Gastroesophageal sphincter (tissue), 4 donors: ENCODE measurements at regions not wholly inside any gene's neighbourhood (a gene's known extent, or its start where the extent isn't known, plus 50 kb on each side); places are given as distances from the start of the nearest gene placed in this dataset.

Source experiments
- ATAC-seq: fragments of 150-250 bp; one replicate; pipeline ENCODE4 v1.9.1; 2016; ENCODE audit warnings: mild to moderate bottlenecking, moderate library complexity
- H3K27ac ChIP-seq, 4 donors: fragments of 200-600 bp; sonication (generic) in 3 of 4; 1 replicate in 3 of 4; 2 replicates in 1 of 4; pipeline ENCODE4 v1.5.1; 2016 to 2019
- H3K27me3 ChIP-seq: fragments of 200-600 bp; sonication (generic); one replicate; pipeline ENCODE4 v1.5.1; 2019
- H3K36me3 ChIP-seq, 2 donors: fragments of 200-600 bp; sonication (generic); one replicate each; pipeline ENCODE4 v1.5.1; 2019; ENCODE audit warnings: control low read depth in 1 of 2
- H3K4me1 ChIP-seq, 3 donors: fragments of 200-600 bp; sonication (generic); 1 replicate in 2 of 3; 2 replicates in 1 of 3; pipeline ENCODE4 v1.5.1; 2016 to 2019; ENCODE audit warnings: control low read depth in 2 of 3
- H3K4me3 ChIP-seq, 2 donors: fragments of 200-600 bp; sonication (generic); one replicate each; pipeline ENCODE4 v1.5.1; 2019; ENCODE audit warnings: mild to moderate bottlenecking in 1 of 2, moderate library complexity in 1 of 2
- H3K9me3 ChIP-seq, 3 donors: fragments of 200-600 bp; sonication (generic); one replicate each; pipeline ENCODE4 v1.5.1; 2017 to 2019; ENCODE audit warnings: control low read depth in 2 of 3
- CTCF ChIP-seq, 4 experiments: fragments of 200-600 bp in 2 of 4; fragments of 450-650 bp in 2 of 4; sonication (generic) in 1 of 4; IDR thresholded peaks; one replicate each; pipeline ENCODE4 v1.5.1; 2017 to 2019; ENCODE audit warnings: antibody characterized with exemption in 4 of 4, mild to moderate bottlenecking in 2 of 4, moderate library complexity in 2 of 4
- EP300 ChIP-seq: sonication (generic); formaldehyde crosslinking; IDR thresholded peaks from one replicate; pipeline ENCODE4 v1.6.1; 2017; ENCODE audit warnings: antibody characterized with exemption, mild to moderate bottlenecking
- POLR2A ChIP-seq, 2 donors: fragments of 450-650 bp; IDR thresholded peaks; one replicate each; pipeline ENCODE4 v1.6.1; 2017; ENCODE audit warnings: antibody characterized with exemption in 2 of 2, mild to moderate bottlenecking in 2 of 2, moderate library complexity in 1 of 2
- POLR2AphosphoS5 ChIP-seq: sonication (generic); formaldehyde crosslinking; IDR thresholded peaks from one replicate; pipeline ENCODE4 v1.6.1; 2017; ENCODE audit warnings: antibody characterized with exemption
- WGBS, 2 donors: methylation state at CpG; one replicate each; pipeline ENCODE4 v1.1.5; 2018; ENCODE audit warnings: low coverage in 1 of 2; 5-methylcytosine and 5-hydroxymethylcytosine counted together

GRCh38 chr12:127731657-127732056, 535.3 kb upstream of the TMEM132C start:
- no peaks in the 10 kb centered on the region for H3K4me1 ChIP-seq
- WGBS, 2 donors, result 51 to 58% methylated on average over 5 to 7 of the region's 7 CpGs
- peaks cover 0 to 15% (median 0%) of the 10 kb centered on the region in 3 donors for H3K9me3 ChIP-seq
- ATAC-seq, result no peak
- no peak overlapping the region for H3K27ac ChIP-seq
- no peak overlapping the region for H3K4me3 ChIP-seq
- H3K27me3 ChIP-seq, result no peaks in the 10 kb centered on the region
- TF ChIP-seq POLR2A (IDR thresholded peaks at IDR 0.05) (no peak), EP300 (no peak), CTCF (IDR thresholded peaks at IDR 0.05) (no peak), POLR2AphosphoS5 (no peak)
- no peaks in the 10 kb centered on the region for H3K36me3 ChIP-seq

GRCh38 chr12:127742231-127742630, 524.7 kb upstream of the TMEM132C start:
- no peak for ATAC-seq
- H3K27me3 ChIP-seq, result no peaks in the 10 kb centered on the region
- H3K4me1 ChIP-seq, result no peaks in the 10 kb centered on the region
- H3K27ac ChIP-seq, result no peak overlapping the region
- TF ChIP-seq POLR2AphosphoS5 (no peak), CTCF (IDR thresholded peaks at IDR 0.05) (no peak), EP300 (no peak), POLR2A (IDR thresholded peaks at IDR 0.05) (no peak)
- no peaks in the 10 kb centered on the region for H3K9me3 ChIP-seq
- H3K4me3 ChIP-seq, result no peak overlapping the region
- WGBS, 2 donors, result 83 to 95% methylated on average over 1 to 3 of the region's 8 CpGs
- H3K36me3 ChIP-seq, result no peaks in the 10 kb centered on the region

- H3K4me3 ChIP-seq, result no peak overlapping the region
- no peaks in the 10 kb centered on the region for H3K36me3 ChIP-seq
- H3K27ac ChIP-seq, result no peak overlapping the region
- H3K4me1 ChIP-seq, result no peaks in the 10 kb centered on the region
- ATAC-seq, result no peak
- H3K9me3 ChIP-seq, result no peaks in the 10 kb centered on the region
- 45 to 50% methylated on average over 5 to 9 of the region's 9 CpGs for WGBS, 2 donors
- no peaks in the 10 kb centered on the region for H3K27me3 ChIP-seq
- TF ChIP-seq EP300 (no peak), POLR2A (IDR thresholded peaks at IDR 0.05) (no peak), POLR2AphosphoS5 (no peak), CTCF (IDR thresholded peaks at IDR 0.05) (no peak)
These were observed 521.3 kb upstream of the TMEM132C start for GRCh38 chr12:127745469-127746212.

DNA sequence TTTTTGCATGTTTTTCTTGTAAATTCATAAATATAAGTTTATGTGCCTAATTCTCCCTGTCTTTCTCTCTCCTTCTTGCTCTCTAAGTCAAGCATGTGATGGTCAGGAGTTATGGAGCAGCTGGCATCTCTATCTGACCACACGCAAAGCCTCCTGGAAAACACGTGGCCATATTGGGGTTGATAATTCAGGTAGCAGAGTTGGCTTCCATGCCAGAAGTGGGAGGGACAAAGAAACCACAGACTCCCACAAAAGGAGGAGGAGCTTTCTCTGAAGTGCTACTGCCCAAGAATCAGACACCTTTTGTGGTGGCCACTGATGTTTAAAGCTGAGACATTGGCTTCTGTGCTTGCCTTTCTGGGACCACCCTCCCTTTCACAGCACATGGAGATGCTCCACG, 517.6 kb upstream of the TMEM132C start:
- no peak for TF ChIP-seq POLR2AphosphoS5
- no peak for TF ChIP-seq EP300
- TF ChIP-seq POLR2A (IDR thresholded peaks at IDR 0.05), result no peak
- TF ChIP-seq CTCF (IDR thresholded peaks at IDR 0.05), result no peak
- no peak for ATAC-seq
- Histone ChIP-seq H3K27me3 (no peaks in the 10 kb centered on the region), H3K36me3 (no peaks in the 10 kb centered on the region), H3K27ac (no peak overlapping the region), H3K4me1 (no peaks in the 10 kb centered on the region), H3K4me3 (no peak overlapping the region), H3K9me3 (no peaks in the 10 kb centered on the region)
- 83% methylated on average over 2 of the region's 3 CpGs; no CpG with 5 or more reads in 1 of the 2 donors for WGBS, 2 donors
